ENCODE measurements at regions not wholly inside any gene's neighbourhood (a gene's known extent, or its start where the extent isn't known, plus 50 kb on each side); places are given as distances from the start of the nearest gene placed in this dataset.

DNA sequence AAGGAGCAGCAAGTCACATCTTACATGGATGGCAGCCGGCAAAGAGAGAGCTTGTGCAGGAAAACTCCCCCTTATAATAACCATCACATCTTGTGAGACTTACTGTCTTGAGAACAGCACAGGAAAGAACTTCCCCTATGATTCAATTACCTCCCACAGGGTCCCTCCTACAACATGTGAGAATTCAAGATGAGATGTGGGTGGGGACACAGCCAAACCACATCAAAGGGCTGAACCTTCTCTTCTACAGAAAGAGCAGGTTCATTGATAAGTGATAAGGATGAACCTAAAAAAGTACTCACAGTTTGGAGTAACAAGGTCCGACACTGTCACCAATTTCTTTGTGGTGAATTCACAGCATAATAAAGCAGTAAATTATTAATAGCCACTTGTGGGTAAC, 422.2 kb upstream of the FSIP2 start:
- TF ChIP-seq, protein P1, sequence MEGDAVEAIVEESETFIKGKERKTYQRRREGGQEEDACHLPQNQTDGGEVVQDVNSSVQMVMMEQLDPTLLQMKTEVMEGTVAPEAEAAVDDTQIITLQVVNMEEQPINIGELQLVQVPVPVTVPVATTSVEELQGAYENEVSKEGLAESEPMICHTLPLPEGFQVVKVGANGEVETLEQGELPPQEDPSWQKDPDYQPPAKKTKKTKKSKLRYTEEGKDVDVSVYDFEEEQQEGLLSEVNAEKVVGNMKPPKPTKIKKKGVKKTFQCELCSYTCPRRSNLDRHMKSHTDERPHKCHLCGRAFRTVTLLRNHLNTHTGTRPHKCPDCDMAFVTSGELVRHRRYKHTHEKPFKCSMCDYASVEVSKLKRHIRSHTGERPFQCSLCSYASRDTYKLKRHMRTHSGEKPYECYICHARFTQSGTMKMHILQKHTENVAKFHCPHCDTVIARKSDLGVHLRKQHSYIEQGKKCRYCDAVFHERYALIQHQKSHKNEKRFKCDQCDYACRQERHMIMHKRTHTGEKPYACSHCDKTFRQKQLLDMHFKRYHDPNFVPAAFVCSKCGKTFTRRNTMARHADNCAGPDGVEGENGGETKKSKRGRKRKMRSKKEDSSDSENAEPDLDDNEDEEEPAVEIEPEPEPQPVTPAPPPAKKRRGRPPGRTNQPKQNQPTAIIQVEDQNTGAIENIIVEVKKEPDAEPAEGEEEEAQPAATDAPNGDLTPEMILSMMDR (IDR thresholded peaks at IDR 0.05) = no peak
- TF ChIP-seq POLR2A (IDR thresholded peaks at IDR 0.05) = no peak

Measured in uterus (tissue), 2 donors.